C4-2B (cell line): ENCODE measurements at regions not wholly inside any gene's neighbourhood (a gene's known extent, or its start where the extent isn't known, plus 50 kb on each side); places are given as distances from the start of the nearest gene placed in this dataset.

Experiments
- ZFX ChIP-seq: fragments of 450-650 bp; IDR thresholded peaks from 2 replicates; pipeline ENCODE4 v1.6.1; 2017
- TF ChIP-seq, protein P1 (sequence below): fragments of 450-650 bp; conservative IDR thresholded peaks from 2 replicates; pipeline ENCODE4 v1.5.1; 2017; ENCODE audit warnings: mild to moderate bottlenecking

DNA sequence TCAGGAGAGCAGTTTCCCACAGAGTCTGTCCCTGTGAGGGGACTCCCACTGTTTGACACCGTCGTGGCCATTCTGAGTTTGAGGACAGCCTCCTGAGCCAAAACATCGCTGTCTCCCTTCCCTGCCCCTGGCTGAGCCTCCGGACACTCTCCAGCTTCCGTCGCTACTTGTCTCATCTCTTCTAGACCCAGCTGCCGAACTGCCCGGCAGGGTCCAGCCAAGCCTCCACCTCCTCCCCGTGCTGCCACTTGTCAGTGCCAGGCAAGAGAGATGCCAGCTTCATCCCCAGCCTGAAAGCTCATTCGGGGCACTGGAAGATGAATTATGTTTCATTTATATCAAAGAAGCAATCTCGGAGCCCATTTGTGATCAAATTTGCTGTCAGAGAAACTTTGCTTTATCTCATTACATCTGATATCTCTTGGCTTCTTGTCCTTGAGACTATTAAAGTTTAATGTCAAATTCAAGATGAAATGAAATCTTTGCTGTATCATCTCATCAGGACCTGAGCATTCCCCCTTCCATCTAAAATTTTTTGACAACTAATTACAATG is 283.9 kb downstream of the BUD13 start:
- TF ChIP-seq, protein P1, sequence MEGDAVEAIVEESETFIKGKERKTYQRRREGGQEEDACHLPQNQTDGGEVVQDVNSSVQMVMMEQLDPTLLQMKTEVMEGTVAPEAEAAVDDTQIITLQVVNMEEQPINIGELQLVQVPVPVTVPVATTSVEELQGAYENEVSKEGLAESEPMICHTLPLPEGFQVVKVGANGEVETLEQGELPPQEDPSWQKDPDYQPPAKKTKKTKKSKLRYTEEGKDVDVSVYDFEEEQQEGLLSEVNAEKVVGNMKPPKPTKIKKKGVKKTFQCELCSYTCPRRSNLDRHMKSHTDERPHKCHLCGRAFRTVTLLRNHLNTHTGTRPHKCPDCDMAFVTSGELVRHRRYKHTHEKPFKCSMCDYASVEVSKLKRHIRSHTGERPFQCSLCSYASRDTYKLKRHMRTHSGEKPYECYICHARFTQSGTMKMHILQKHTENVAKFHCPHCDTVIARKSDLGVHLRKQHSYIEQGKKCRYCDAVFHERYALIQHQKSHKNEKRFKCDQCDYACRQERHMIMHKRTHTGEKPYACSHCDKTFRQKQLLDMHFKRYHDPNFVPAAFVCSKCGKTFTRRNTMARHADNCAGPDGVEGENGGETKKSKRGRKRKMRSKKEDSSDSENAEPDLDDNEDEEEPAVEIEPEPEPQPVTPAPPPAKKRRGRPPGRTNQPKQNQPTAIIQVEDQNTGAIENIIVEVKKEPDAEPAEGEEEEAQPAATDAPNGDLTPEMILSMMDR: no peak
- no peak for TF ChIP-seq ZFX
